NCI-H2196 treated with DMSO at 0.1 percent for 48 hours (cell line): ENCODE measurements at regions not wholly inside any gene's neighbourhood (a gene's known extent, or its start where the extent isn't known, plus 50 kb on each side); places are given as distances from the start of the nearest gene placed in this dataset.

ENCODE experiments used
- DNase-seq: peaks from one replicate; lab custom pipeline; 2025; ENCODE audit not compliant: unreplicated experiment; lab: John Stamatoyannopoulos, UW

DNA sequence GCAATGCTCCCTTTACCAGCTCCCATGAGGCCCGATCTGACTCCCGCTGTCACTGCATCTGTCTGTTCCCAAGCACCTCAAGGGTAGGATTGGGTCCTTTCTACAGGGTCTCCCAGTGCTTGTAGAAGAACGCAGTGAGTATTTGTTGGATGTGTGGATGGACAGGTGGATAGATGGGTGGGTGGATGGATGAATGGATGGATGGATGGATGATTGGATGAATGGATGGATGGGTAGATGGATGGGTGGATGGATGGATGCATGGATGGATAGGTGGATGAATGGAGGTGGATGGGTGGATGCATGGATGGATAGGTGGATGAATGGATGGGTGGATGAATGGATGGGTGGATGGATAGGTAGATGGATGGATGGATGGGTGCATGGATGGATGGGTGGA is 91.6 kb downstream of the HS1BP3 start:
- no peak for DNase-seq

DNA sequence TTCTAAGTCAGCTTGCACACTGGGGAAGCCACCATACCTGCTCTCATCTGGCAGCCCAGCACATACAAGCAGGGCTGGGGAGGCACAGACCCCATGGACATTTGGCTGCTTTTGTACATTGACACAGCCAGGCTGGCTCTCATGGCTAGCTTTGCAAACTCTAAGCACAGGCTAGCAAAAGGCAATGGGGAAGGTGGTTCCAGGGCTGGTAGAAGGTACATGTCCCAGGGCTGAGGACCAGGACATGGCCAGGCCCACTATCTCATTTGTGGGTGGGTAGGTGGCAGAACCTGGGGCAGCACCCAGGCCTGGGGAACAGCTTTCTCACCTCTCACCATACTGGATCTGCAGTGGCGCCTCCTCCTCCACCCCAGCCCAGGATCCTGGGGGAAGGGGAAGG is 90.9 kb downstream of the HS1BP3 start:
- DNase-seq = no peak

DNA sequence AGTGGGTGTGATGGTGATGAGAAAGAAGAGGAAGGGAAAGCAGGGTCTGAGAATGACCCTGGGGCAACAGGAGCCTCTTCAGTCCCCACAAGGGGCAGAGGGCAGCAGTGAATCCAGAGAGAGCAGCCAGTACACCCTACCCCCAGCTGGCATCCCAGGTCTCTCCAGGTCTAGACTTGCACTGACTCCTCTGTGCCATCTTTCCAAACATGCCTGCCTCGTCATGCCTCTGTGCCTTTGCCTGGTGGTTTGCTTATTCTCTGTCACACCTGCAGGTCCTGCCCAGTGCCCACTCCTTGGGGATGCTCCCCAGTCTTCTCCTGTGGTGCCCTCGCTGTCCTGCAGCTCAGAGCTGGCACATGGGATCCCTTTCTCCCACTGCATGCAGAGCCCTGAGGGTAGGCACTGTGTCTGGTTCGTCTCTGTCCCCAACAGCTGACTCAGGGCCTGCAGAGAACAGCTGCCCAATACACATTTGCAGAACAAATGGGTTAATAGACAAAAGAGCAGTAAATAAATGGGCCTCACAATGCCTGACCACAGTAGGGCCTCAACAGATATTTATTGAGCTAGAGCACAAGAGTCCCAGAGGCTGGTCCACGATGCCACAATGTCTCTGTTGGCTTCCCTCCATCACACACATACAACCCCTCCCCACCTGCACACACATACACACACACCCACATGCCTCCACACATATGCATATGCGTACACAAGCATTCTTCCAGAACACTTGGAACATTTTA is 89.8 kb downstream of the HS1BP3 start:
- DNase-seq = no peak

DNA sequence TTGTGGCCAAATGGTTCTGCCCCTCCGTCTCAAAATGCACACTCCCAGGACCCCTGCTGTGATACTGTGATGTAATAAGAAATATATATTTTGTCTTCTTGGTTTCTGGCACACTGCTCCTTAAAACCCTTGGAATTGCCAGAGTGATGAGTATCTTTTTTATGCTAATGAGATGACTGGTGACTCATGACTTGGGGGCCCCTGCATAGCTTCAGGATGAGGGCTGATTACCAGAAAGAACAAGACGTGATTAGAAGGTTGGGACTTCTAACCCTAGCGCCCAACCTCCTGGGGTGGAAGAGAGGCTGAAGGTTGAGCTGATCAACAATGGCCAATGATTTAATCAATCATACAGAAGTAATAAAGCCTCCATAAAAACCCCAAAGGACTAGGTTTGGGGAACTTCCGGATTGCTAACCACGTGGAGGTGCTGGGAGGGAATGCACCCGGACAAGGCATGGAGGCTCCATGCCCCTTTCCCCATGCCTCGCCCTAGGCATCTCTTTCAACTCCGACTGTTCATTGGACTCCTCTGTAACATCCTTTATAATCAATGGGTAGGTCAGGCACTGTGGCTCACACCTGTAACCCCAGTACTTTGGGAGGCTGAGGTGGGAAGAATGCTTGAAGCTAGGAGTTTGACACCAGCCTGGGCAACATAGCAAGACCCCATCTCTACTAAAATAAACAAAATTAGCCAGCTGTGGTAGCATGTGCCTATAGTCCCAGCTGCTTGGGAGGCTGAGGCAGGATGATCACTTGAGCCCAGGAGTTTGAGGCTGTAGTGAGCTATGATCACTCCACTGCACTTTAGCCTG is 89.1 kb downstream of the HS1BP3 start:
- no peak for DNase-seq

DNA sequence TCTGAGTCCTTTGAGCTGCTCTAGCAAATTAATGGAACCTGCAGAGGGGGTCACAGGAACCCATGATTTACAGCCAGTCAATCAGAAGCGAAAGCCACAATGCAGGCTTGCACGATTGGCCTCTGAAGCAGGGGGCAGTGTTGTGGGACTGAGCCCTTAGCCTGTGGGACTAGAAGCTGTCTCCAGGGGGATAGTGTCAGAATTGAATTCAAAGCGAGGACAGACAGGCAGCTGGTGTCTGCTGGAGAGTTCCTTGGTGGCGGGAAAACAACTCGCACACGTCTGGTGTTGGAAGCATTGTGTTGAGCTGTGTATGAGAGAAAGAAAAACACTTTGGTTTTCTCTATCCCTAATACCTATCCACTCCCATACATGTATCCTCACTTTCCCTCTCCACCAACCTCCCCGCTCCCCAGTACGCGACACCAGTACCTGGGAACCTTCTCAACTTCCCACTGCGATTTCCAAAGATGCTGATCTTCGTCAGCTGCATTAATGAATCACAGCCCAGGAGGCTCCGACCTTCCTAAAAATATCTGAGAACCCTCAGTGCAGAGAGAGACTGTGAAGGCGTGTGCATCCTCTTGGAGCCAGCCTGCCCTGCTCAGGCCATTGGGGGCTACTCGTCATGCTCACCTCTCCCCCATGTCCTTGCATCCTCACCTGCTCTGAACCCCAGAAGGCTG is 88.2 kb downstream of the HS1BP3 start:
- DNase-seq = no peak

DNA sequence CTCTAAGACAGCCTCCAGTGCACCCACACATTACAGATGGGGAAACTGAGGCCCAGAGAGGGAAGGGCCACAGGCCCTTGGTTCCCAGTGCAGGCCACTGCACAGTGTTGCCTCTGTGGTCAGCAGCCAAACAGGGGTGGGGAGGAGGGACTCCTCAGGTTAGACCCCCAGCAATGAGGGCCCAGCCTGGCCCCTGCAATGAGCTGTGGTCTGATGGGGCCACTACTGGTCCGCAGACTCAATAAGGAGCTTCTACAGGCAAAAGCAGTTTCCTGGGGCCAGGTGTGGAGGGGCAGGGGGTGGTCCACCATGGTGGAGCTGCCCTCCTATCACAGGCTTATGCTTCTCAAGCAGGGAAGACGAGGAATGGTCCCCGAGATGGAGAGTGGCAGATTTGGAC is 87.6 kb downstream of the HS1BP3 start:
- DNase-seq = no peak

DNA sequence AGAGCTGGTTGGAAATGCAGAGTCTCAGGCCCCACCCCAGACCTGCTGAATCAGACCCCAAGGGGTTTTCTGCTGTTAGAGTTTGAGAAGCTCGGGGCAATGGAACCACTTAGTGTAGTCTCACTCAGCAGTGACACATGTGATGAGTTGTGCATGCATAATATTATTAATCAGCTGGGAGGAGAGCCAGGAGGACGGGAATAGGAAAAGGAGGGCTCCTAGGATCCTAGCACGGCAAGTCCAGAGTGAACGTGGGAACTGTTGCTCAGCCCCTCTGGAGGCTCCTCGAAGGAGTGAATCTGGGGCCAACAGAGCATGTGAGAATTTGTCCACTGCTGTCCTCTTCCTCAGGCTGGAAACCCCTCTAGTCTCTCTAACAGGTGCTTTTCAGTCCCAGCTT is 87.1 kb downstream of the HS1BP3 start:
- no peak for DNase-seq

DNA sequence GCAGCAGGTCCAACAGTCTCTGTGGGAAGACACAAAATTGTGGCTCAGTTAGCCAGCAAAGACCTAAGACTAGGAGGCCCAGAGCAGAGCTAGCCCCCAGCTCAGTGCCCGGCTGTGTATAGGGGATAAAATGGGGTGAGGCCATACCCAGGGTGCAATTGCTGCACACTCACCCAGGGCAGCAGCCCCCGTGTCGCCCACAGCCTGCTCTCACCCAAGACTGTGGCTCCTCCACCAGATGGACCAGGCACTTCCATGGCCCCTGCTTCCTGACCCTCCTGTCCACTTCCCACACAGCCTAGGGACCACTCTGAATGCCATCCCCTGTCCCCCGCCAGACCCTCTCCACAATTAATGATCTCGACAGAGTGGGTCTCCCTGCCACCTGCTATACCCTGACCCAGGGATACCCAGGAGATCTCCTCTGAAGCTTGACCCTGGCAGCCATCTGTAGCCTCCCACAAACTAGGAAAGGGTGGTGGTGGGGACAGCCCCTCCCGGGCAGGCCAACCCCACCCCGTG is 85.7 kb downstream of the HS1BP3 start:
- DNase-seq = no peak

DNA sequence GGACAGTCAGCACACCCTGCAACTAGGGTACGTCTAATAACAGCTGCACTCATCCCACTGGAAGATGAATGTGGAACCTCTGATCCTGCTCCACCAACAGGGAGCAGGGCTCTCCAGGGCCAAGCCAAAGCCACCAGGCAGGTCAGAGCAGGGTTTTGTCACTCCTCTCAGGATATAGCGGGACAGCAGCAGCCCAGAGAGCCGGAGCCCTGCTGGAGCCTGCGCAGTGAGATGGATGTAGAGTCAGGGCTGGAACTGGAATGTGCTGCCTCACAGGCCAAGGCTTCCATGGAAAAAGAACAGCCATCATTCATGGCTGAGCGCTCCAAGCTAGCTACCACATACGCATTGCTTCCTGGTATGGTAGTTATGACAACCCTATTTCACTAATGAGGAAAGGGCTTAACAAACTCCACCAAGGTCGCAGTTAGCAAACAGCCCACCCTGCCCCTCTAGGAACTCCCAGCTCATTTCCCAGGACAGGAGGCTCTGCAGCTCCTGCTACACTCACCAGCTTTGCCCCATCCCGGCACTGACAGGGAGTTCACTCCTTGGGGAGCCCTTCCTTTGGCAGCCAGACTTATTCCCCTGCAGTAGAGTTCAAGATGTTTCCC is 85.2 kb downstream of the HS1BP3 start:
- DNase-seq = no peak

DNA sequence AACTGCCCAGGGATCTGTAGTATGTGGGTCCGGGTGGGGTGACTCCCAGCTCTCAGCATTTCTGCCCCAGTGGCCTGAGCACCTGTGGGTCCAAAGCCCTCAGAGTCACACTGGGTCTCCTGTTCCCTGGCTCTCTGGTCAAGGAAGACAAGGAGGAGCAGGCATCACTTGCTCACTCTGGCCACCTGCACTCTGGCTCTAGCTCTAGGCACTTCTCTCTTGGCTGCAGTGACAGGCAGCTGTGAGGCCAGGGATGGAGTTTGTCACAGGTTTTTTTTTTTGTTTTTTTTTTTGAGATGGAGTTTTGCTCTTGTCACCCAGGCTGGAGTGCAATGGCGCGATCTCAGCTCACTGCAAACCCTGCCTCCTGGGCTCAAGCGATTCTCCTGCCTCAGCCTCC is 84.6 kb downstream of the HS1BP3 start:
- no peak for DNase-seq

DNA sequence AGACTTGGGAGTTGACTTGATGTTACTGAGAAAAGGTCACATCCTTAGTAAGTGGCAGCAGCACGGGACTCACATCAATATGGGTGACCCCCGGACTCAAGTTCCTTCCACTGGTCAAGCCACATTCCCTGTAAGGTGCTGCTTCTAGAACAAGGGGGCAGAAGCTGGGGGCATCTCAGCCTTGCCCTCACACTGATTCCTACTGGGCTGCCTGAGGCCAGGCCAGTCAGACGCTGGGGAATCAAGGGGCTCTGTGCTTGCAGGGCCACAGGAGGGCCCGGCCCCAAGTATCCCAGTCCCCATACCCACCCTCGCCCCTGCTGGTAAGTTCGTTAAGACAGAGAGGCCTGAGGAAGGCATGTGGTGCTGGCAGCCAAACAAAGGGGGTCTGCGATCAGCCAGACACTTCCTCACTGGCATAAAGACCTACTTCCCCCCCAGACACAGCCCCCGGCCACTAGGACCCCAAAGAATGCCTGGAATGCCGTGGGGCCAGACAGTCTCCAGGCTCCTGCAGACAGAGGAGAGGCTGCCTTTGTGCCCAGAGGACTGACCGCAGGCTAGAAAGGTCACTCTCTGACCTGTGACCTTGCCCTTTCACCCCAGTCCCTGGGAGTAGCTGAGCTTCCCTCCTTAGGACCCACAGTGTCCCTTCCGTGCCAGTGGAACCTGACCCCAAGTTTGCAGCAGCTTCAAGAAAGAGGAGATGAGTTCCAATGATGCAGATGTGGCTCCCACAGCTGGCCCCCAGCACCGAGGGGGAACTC is 83.6 kb downstream of the HS1BP3 start:
- no peak for DNase-seq
